ENCODE measurements at regions not wholly inside any gene's neighbourhood (a gene's known extent, or its start where the extent isn't known, plus 50 kb on each side); places are given as distances from the start of the nearest gene placed in this dataset.

DNA sequence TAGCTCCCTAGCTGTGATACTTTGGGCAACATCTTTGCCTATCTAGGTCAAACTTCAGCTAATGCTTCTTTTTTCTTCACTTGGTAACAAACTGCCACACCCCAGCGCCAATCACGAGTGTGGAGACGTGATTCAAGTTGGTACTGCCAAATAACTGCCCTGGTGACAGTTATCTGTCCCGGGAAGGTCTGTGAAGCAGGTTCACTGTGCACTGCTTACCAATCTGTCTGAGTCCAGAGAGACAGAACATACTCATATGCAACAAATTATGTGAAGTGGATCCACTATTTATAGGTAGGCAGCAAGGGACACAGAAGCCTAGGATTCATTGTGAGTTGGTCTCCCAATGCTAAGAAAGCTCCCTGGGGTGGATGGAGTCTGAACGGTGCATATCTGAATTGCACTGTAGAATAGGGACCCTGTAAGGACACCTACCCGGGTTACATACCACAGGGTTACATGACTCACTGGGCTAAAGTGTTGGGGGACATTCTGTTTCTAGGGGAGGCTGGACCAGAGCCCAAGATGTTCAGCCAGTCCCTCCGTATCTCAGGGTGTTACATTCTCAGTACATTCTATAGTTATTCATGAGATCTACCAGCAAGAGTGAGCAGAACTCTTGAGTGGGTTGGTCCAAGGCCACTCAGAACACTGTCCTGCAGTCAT, 95.4 kb upstream of the STC2 start:
- TF ChIP-seq CTCF (IDR thresholded peaks at IDR 0.05; ENCODE audit: insufficient read depth, low read length, poor library complexity, severe bottlenecking) (no peak), EZH2phosphoT487 (conservative IDR thresholded peaks at IDR 0.05; ENCODE audit: low read length) (no peak)

GRCh38 chr5:173420108-173420507, 91.9 kb upstream of the STC2 start:
- 0 out of 2 replicates have a peak, but pooled peaks cover 3% of the 10 kb centered on the region for H3K9me2 ChIP-seq (replicated peaks; ENCODE audit: insufficient read depth, low read length)
- H3F3A ChIP-seq (ENCODE audit: insufficient read depth), result no peaks in the 10 kb centered on the region
- H3K27ac ChIP-seq (ENCODE audit: low read depth, low read length), result no peak overlapping the region
- no peaks in the 10 kb centered on the region for H3K27me3 ChIP-seq (ENCODE audit: low read length)
- H3K9ac ChIP-seq (ENCODE audit: low read length), result no peak overlapping the region
- H3K4me3 ChIP-seq (ENCODE audit: insufficient read depth, low read length, poor library complexity, severe bottlenecking), result no peak overlapping the region
- no peaks in the 10 kb centered on the region for H4K20me1 ChIP-seq (ENCODE audit: low read depth, low read length)
- no peak overlapping the region for H3K4me2 ChIP-seq (ENCODE audit: low read depth, low read length, poor library complexity, severe bottlenecking)
- TF ChIP-seq EZH2phosphoT487 (conservative IDR thresholded peaks at IDR 0.05; ENCODE audit: low read length) (no peak), CTCF (IDR thresholded peaks at IDR 0.05; ENCODE audit: insufficient read depth, low read length, poor library complexity, severe bottlenecking) (no peak)
- no peaks in the 10 kb centered on the region for H3K79me2 ChIP-seq (ENCODE audit: insufficient read depth, low read length)
- no peak overlapping the region for H2AFZ ChIP-seq (ENCODE audit: low read depth, low read length, severe bottlenecking)
- H3K9me3 ChIP-seq (ENCODE audit: insufficient read depth, low read length), result no peaks in the 10 kb centered on the region
- no peaks in the 10 kb centered on the region for H3K36me3 ChIP-seq (ENCODE audit: low read length)

More for the DNA sequence above, 95.4 kb upstream of the STC2 start:
- Histone ChIP-seq H3K9me2 (replicated peaks; ENCODE audit: insufficient read depth, low read length) (no peaks in the 10 kb centered on the region), H3F3A (ENCODE audit: insufficient read depth) (no peaks in the 10 kb centered on the region), H3K79me2 (ENCODE audit: insufficient read depth, low read length) (no peaks in the 10 kb centered on the region), H3K36me3 (ENCODE audit: low read length) (no peaks in the 10 kb centered on the region), H3K9me3 (ENCODE audit: insufficient read depth, low read length) (no peaks in the 10 kb centered on the region), H3K27me3 (ENCODE audit: low read length) (no peaks in the 10 kb centered on the region), H3K9ac (ENCODE audit: low read length) (no peak overlapping the region), H3K27ac (ENCODE audit: low read depth, low read length) (no peak overlapping the region), H2AFZ (ENCODE audit: low read depth, low read length, severe bottlenecking) (no peak overlapping the region), H3K4me2 (ENCODE audit: low read depth, low read length, poor library complexity, severe bottlenecking) (no peak overlapping the region), H3K4me3 (ENCODE audit: insufficient read depth, low read length, poor library complexity, severe bottlenecking) (no peak overlapping the region), H4K20me1 (ENCODE audit: low read depth, low read length) (no peaks in the 10 kb centered on the region)

GRCh38 chr5:173413471-173413982, 85.3 kb upstream of the STC2 start:
- 0 out of 2 replicates have a peak, but pooled peaks cover 3% of the 10 kb centered on the region for H3K9me2 ChIP-seq (replicated peaks; ENCODE audit: insufficient read depth, low read length)
- H2AFZ ChIP-seq (ENCODE audit: low read depth, low read length, severe bottlenecking), result no peak overlapping the region
- no peaks in the 10 kb centered on the region for H3K79me2 ChIP-seq (ENCODE audit: insufficient read depth, low read length)
- TF ChIP-seq EZH2phosphoT487 (conservative IDR thresholded peaks at IDR 0.05; ENCODE audit: low read length) (no peak), CTCF (IDR thresholded peaks at IDR 0.05; ENCODE audit: insufficient read depth, low read length, poor library complexity, severe bottlenecking) (no peak)
- no peaks in the 10 kb centered on the region for H3F3A ChIP-seq (ENCODE audit: insufficient read depth)
- no peaks in the 10 kb centered on the region for H3K36me3 ChIP-seq (ENCODE audit: low read length)
- H4K20me1 ChIP-seq (ENCODE audit: low read depth, low read length), result no peaks in the 10 kb centered on the region
- no peak overlapping the region for H3K4me2 ChIP-seq (ENCODE audit: low read depth, low read length, poor library complexity, severe bottlenecking)
- no peak overlapping the region for H3K27ac ChIP-seq (ENCODE audit: low read depth, low read length)
- no peaks in the 10 kb centered on the region for H3K9me3 ChIP-seq (ENCODE audit: insufficient read depth, low read length)
- no peak overlapping the region for H3K4me3 ChIP-seq (ENCODE audit: insufficient read depth, low read length, poor library complexity, severe bottlenecking)
- no peak overlapping the region for H3K9ac ChIP-seq (ENCODE audit: low read length)
- H3K27me3 ChIP-seq (ENCODE audit: low read length), result no peaks in the 10 kb centered on the region

Measured in SU-DHL-6 (cell line).